Glutamatergic neuron (in vitro differentiated cells): ENCODE measurements at regions not wholly inside any gene's neighbourhood (a gene's known extent, or its start where the extent isn't known, plus 50 kb on each side); places are given as distances from the start of the nearest gene placed in this dataset.

Experiments
- DNase-seq: peaks from one replicate; pipeline ENCODE4 v3.0.0; 2022
- H3K27ac Mint-ChIP-seq: one replicate; pipeline ENCODE4 v1.8.0; 2020; ENCODE audit warnings: mild to moderate bottlenecking, mixed read lengths, inconsistent platforms; ENCODE audit not compliant: unreplicated experiment
- H3K27me3 Mint-ChIP-seq: one replicate; pipeline ENCODE4 v1.8.0; 2020; ENCODE audit warnings: mild to moderate bottlenecking, moderate library complexity, mixed read lengths, inconsistent platforms; ENCODE audit not compliant: unreplicated experiment
- H3K36me3 Mint-ChIP-seq: one replicate; pipeline ENCODE4 v1.8.0; 2020; ENCODE audit warnings: mild to moderate bottlenecking, mixed read lengths, inconsistent platforms; ENCODE audit not compliant: unreplicated experiment
- H3K4me1 Mint-ChIP-seq: one replicate; pipeline ENCODE4 v1.8.0; 2020; ENCODE audit warnings: mild to moderate bottlenecking, low read depth, mixed read lengths, inconsistent platforms; ENCODE audit not compliant: unreplicated experiment
- H3K4me3 Mint-ChIP-seq: one replicate; pipeline ENCODE4 v1.8.0; 2020; ENCODE audit warnings: mild to moderate bottlenecking, mixed read lengths, inconsistent platforms; ENCODE audit not compliant: unreplicated experiment
- H3K9me3 Mint-ChIP-seq: one replicate; pipeline ENCODE4 v1.8.0; 2020; ENCODE audit warnings: mild to moderate bottlenecking, moderate library complexity, mixed read lengths, inconsistent platforms; ENCODE audit not compliant: unreplicated experiment
- CTCF ChIP-seq: fragments of 200-600 bp; sonication (generic); IDR thresholded peaks from one replicate; pipeline ENCODE4 v1.5.0; 2021; ENCODE audit not compliant: partially characterized antibody, unreplicated experiment

GRCh38 chr18:78662879-78663278 is 316.7 kb upstream of the SALL3 start:
- DNase-seq: no peak
- peaks cover 6% of the 10 kb centered on the region for H3K27me3 Mint-ChIP-seq
- H3K4me3 Mint-ChIP-seq: no peak overlapping the region
- peaks cover 6% of the 10 kb centered on the region for H3K9me3 Mint-ChIP-seq
- no peaks in the 10 kb centered on the region for H3K4me1 Mint-ChIP-seq
- no peak for TF ChIP-seq CTCF
- H3K27ac Mint-ChIP-seq: no peak overlapping the region
- H3K36me3 Mint-ChIP-seq: peaks cover 9% of the 10 kb centered on the region

- DNase-seq: no peak
- H3K4me1 Mint-ChIP-seq: no peaks in the 10 kb centered on the region
- H3K27ac Mint-ChIP-seq: no peak overlapping the region
- no peak for TF ChIP-seq CTCF
- H3K4me3 Mint-ChIP-seq: no peak overlapping the region
- peaks cover 5% of the 10 kb centered on the region for H3K36me3 Mint-ChIP-seq
- H3K9me3 Mint-ChIP-seq: peaks cover 6% of the 10 kb centered on the region
- peaks cover 6% of the 10 kb centered on the region for H3K27me3 Mint-ChIP-seq
Measured at GRCh38 chr18:78664048-78664447, 315.6 kb upstream of the SALL3 start.

GRCh38 chr18:78664848-78665247 is 314.8 kb upstream of the SALL3 start:
- no peak for TF ChIP-seq CTCF
- H3K4me1 Mint-ChIP-seq: no peaks in the 10 kb centered on the region
- peaks cover 6% of the 10 kb centered on the region for H3K27me3 Mint-ChIP-seq
- no peak overlapping the region for H3K27ac Mint-ChIP-seq
- H3K9me3 Mint-ChIP-seq: peaks cover 6% of the 10 kb centered on the region
- no peak for DNase-seq
- peaks cover 5% of the 10 kb centered on the region for H3K36me3 Mint-ChIP-seq
- no peak overlapping the region for H3K4me3 Mint-ChIP-seq

GRCh38 chr18:78665644-78666043 is 314.0 kb upstream of the SALL3 start:
- TF ChIP-seq CTCF: no peak
- Mint-ChIP-seq H3K9me3 (peaks cover 3% of the 10 kb centered on the region), H3K4me3 (no peak overlapping the region), H3K27ac (no peak overlapping the region), H3K27me3 (peaks cover 2% of the 10 kb centered on the region), H3K36me3 (peaks cover 1% of the 10 kb centered on the region), H3K4me1 (no peaks in the 10 kb centered on the region)
- no peak for DNase-seq

GRCh38 chr18:78666666-78667335 is 312.8 kb upstream of the SALL3 start:
- Mint-ChIP-seq H3K27me3 (peaks cover 1% of the 10 kb centered on the region), H3K36me3 (no peaks in the 10 kb centered on the region), H3K4me1 (no peaks in the 10 kb centered on the region), H3K27ac (no peak overlapping the region), H3K9me3 (no peaks in the 10 kb centered on the region), H3K4me3 (no peak overlapping the region)
- TF ChIP-seq CTCF: no peak
- DNase-seq: no peak
